K562 (cell line): ENCODE measurements at regions not wholly inside any gene's neighbourhood (a gene's known extent, or its start where the extent isn't known, plus 50 kb on each side); places are given as distances from the start of the nearest gene placed in this dataset.
A peak's percentile ranks its signal among the peaks of the same experiment; 100 is the strongest.

Experiments
- ATAC-seq: fragments of 200-7000 bp; cut with Tn5 transposase; 3 replicates; pipeline ENCODE4 v1.9.1; 2020; ENCODE audit warnings: moderate library complexity
- BruUV-seq: library from RNA; stranded (reverse); fragments of 400-500 nt; replicated peaks from 2 replicates; lab custom pipeline; 2021; lab: Mats Ljungman, UMichigan
- CTCF ChIA-PET: fragments of 300-600 bp; formaldehyde crosslinking; extraction: SDS; loops from one replicate; lab custom pipeline; 2021; ENCODE audit warnings: low intra/inter-chr PET ratio; lab: Yijun Ruan, JAX
- POLR2A ChIA-PET: fragments of 300-600, 350-650 bp; sonication (Branson Sonifier 250); formaldehyde crosslinking; extraction: SDS; loops from one replicate; lab custom pipeline; 2021; ENCODE audit warnings: antibody characterized with exemption, inconsistent platforms; lab: Yijun Ruan, JAX
- DNase-seq, 4 experiments: peaks; one replicate each; pipeline versions ENCODE4 v3.0.0 to v3.0.0-alpha.2; 2011 to 2018; ENCODE audit warnings: low spot score in 3 of 4, mixed read lengths in 3 of 4; ENCODE audit errors: extremely low read depth in 1 of 4
- FAIRE-seq: peaks from 2 replicates; lab custom pipeline; 2011; peaks lifted over from hg19 to GRCh38; lab: Jason Lieb, UNC
- H2AFZ ChIP-seq: 2 replicates; pipeline ENCODE4 v1.6.0; 2011; ENCODE audit warnings: low read depth, low read length, control low read depth, inconsistent platforms
- H3K27ac ChIP-seq: fragments of 200-600 bp; 3 replicates; pipeline ENCODE4 v1.8.0; 2011; ENCODE audit warnings: low read depth, mild to moderate bottlenecking, control low read depth, inconsistent platforms, low read length, moderate library complexity, mixed read lengths; ENCODE audit errors: extremely low read depth
- H3K27me3 ChIP-seq, 2 experiments: fragments of 300-600 bp in 1 of 2; 2 replicates in 1 of 2; 3 replicates in 1 of 2; pipeline versions ENCODE4 v1.6.0 to v1.8.0; 2011; ENCODE audit warnings: inconsistent platforms in 2 of 2, low read length in 2 of 2, mild to moderate bottlenecking in 1 of 2, mixed read lengths in 1 of 2, moderate library complexity in 1 of 2; ENCODE audit not compliant: control insufficient read depth in 2 of 2, insufficient read depth in 2 of 2
- H3K36me3 ChIP-seq: fragments of 300-600 bp; 3 replicates; pipeline ENCODE4 v1.8.0; 2011; ENCODE audit warnings: mild to moderate bottlenecking, low read length, inconsistent platforms; ENCODE audit not compliant: control insufficient read depth, insufficient read depth
- H3K4me1 ChIP-seq, 2 experiments: fragments of 200-600 bp in 1 of 2; replicated peaks in 1 of 2; 2 replicates in 1 of 2; 3 replicates in 1 of 2; pipeline versions ENCODE4 v1.5.1 to v1.8.0; 2011; ENCODE audit warnings: inconsistent platforms in 2 of 2, low read length in 2 of 2, mild to moderate bottlenecking in 1 of 2, mixed read lengths in 1 of 2, moderate library complexity in 1 of 2; ENCODE audit not compliant: control insufficient read depth in 2 of 2, insufficient read depth in 2 of 2
- H3K4me2 ChIP-seq: 2 replicates; pipeline ENCODE4 v1.6.1; 2011; ENCODE audit warnings: low read length, control low read depth, inconsistent platforms, mixed read lengths; ENCODE audit not compliant: insufficient read depth
- H3K4me3 ChIP-seq: fragments of 200-600 bp; sonication (generic), shearing (Covaris generic); 2 replicates; pipeline ENCODE4 v1.5.1; 2016; ENCODE audit warnings: control low read depth, inconsistent platforms
- H3K79me2 ChIP-seq: fragments of 200-600 bp; 3 replicates; pipeline ENCODE4 v1.8.0; 2011; ENCODE audit warnings: low read length, inconsistent platforms; ENCODE audit not compliant: control insufficient read depth, insufficient read depth
- H3K9ac ChIP-seq, 2 experiments: 2 replicates each; pipeline versions ENCODE4 v1.6.0 to v1.6.1; 2011; ENCODE audit warnings: low read depth in 2 of 2, low read length in 2 of 2, control low read depth in 1 of 2, inconsistent platforms in 1 of 2, mild to moderate bottlenecking in 1 of 2, mixed read lengths in 1 of 2; ENCODE audit not compliant: insufficient read depth in 1 of 2
- H3K9me1 ChIP-seq: one replicate; pipeline ENCODE4 v1.6.0; 2011; ENCODE audit warnings: inconsistent platforms, mild to moderate bottlenecking, low read length, moderate library complexity; ENCODE audit not compliant: control insufficient read depth, insufficient read depth
- H3K9me3 ChIP-seq: replicated peaks from 2 replicates; pipeline ENCODE4 v1.5.1; 2011; ENCODE audit warnings: low read depth, low read length, inconsistent platforms; ENCODE audit not compliant: control insufficient read depth, insufficient read depth
- H4K20me1 ChIP-seq: replicated peaks from 2 replicates; pipeline ENCODE4 v1.6.1; 2011; ENCODE audit warnings: low read length, inconsistent platforms, mixed read lengths; ENCODE audit not compliant: control insufficient read depth, insufficient read depth
- CEBPB ChIP-seq: fragments of 450-650 bp; IDR thresholded peaks from 2 replicates; pipeline ENCODE4 v1.6.1; 2016; ENCODE audit warnings: missing genetic modification characterization, missing compliant biosample characterization
- ETV6 ChIP-seq, 3 experiments: fragments of 150-350 bp in 1 of 3; sonication (generic) in 1 of 3; formaldehyde crosslinking in 1 of 3; IDR thresholded peaks; 2 replicates each; pipeline versions ENCODE4 v1.6.1 to v1.8.0; 2014 to 2022; ENCODE audit warnings: borderline replicate concordance in 2 of 3, low read depth in 2 of 3, antibody characterized with exemption in 1 of 3, low read length in 1 of 3, mild to moderate bottlenecking in 1 of 3, missing genetic modification reagents in 1 of 3
- HDAC2 ChIP-seq: fragments of 450-650 bp; IDR thresholded peaks from 2 replicates; pipeline ENCODE4 v1.6.1; 2016; ENCODE audit warnings: mild to moderate bottlenecking
- HDGF ChIP-seq: fragments of 450-650 bp; IDR thresholded peaks from 2 replicates; pipeline ENCODE4 v1.6.1; 2016
- PHTF2 ChIP-seq: fragments of 250-450 bp; sonication (Bioruptor Pico); IDR thresholded peaks from 2 replicates; pipeline ENCODE4 v1.5.0; 2021; ENCODE audit warnings: mild to moderate bottlenecking
- SAP30 ChIP-seq: fragments of 200-600 bp; sonication (generic); IDR thresholded peaks from 2 replicates; pipeline ENCODE4 v1.6.1; 2012; ENCODE audit warnings: borderline replicate concordance, low read depth, mild to moderate bottlenecking, moderate library complexity, low read length, control low read depth, inconsistent platforms; ENCODE audit not compliant: insufficient read depth, poor library complexity, severe bottlenecking
- SIN3A ChIP-seq, 2 experiments: fragments of 150-350 bp in 1 of 2; IDR thresholded peaks; 2 replicates each; pipeline ENCODE4 v1.6.1; 2011 to 2016; ENCODE audit warnings: borderline replicate concordance in 2 of 2, low read depth in 2 of 2, low read length in 2 of 2, mild to moderate bottlenecking in 2 of 2, moderate library complexity in 2 of 2; ENCODE audit not compliant: control insufficient read depth in 1 of 2
- ZNF23 ChIP-seq: fragments of 250-450 bp; sonication (Bioruptor Pico); IDR thresholded peaks from 2 replicates; pipeline ENCODE4 v1.4.0; 2020; ENCODE audit warnings: mild to moderate bottlenecking
- ZNF589 ChIP-seq: fragments of 200-800 bp; sonication (Bioruptor generic); IDR thresholded peaks from 2 replicates; pipeline ENCODE4 v1.6.1; 2016; ENCODE audit warnings: low read depth, missing genetic modification characterization, missing compliant biosample characterization
- WGBS: fragments of 100-300 bp; shearing (Covaris generic); methylation state at CpG from one replicate; pipeline ENCODE4 v1.1.6; 2016; ENCODE audit warnings: low coverage, mixed read lengths; ENCODE audit not compliant: insufficient coverage; ENCODE audit errors: missing lambda C conversion rate; 5-methylcytosine and 5-hydroxymethylcytosine counted together
- in situ Hi-C: fragments of 300-500 bp; cut with MboI; formaldehyde crosslinking; loops from 4 replicates; pipeline ENCODE4 v1.15.0; 2018; ENCODE audit warnings: inconsistent platforms, mixed read lengths
- intact Hi-C: fragments of 100-400 bp; cut with micrococcal nuclease; formaldehyde crosslinking; loops from 2 replicates; pipeline ENCODE4 v1.14.2; 2022
- TF ChIP-seq, protein P1 (sequence below): fragments of 450-650 bp; conservative IDR thresholded peaks from 2 replicates; pipeline ENCODE4 v1.6.1; 2016; ENCODE audit warnings: missing genetic modification characterization, low read depth, mild to moderate bottlenecking, control low read depth, missing compliant biosample characterization
- TF ChIP-seq, protein P2 (sequence below), 2 experiments: fragments of 450-650 bp; IDR thresholded peaks; 2 replicates each; pipeline ENCODE4 v1.6.1; 2016; ENCODE audit warnings: mild to moderate bottlenecking in 2 of 2, borderline replicate concordance in 1 of 2, low read depth in 1 of 2, moderate library complexity in 1 of 2

DNA sequence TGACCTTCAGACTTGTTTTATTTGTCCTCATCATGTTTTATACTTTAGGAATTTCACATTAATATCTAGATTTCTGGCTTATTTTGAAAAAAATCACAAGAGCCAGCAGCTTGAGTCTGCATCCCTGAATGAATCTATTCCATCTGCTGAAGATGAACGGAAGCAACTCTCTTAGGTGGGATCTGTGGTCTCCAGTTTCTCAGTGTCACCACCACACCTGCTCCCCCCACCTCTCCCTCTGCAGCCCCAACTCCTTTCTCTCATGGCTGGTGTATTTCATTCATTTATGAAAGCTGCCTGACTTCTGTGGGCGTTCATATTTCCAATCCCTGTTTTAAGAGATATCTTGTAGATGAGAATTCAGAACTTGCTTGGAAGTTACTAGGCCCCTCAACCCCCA is 102.1 kb upstream of the AGBL1 start (continued):
- no peak for TF ChIP-seq ETV6 (IDR thresholded peaks at IDR 0.05; ENCODE audit: borderline replicate concordance in 1 of 2, low read depth in 2 of 2, low read length in 1 of 2)
- TF ChIP-seq ETV6 (CRISPR knock-in tag; IDR thresholded peaks at IDR 0.05; ENCODE audit: borderline replicate concordance), result no peak
- TF ChIP-seq ZNF23, result no peak
- TF ChIP-seq, protein P1, sequence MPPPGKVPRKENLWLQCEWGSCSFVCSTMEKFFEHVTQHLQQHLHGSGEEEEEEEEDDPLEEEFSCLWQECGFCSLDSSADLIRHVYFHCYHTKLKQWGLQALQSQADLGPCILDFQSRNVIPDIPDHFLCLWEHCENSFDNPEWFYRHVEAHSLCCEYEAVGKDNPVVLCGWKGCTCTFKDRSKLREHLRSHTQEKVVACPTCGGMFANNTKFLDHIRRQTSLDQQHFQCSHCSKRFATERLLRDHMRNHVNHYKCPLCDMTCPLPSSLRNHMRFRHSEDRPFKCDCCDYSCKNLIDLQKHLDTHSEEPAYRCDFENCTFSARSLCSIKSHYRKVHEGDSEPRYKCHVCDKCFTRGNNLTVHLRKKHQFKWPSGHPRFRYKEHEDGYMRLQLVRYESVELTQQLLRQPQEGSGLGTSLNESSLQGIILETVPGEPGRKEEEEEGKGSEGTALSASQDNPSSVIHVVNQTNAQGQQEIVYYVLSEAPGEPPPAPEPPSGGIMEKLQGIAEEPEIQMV (tag), result no peak
- TF ChIP-seq SIN3A (IDR thresholded peaks at IDR 0.05; ENCODE audit: borderline replicate concordance in 2 of 2, control insufficient read depth in 1 of 2, low read depth in 2 of 2, low read length in 2 of 2), result no peak

DNA sequence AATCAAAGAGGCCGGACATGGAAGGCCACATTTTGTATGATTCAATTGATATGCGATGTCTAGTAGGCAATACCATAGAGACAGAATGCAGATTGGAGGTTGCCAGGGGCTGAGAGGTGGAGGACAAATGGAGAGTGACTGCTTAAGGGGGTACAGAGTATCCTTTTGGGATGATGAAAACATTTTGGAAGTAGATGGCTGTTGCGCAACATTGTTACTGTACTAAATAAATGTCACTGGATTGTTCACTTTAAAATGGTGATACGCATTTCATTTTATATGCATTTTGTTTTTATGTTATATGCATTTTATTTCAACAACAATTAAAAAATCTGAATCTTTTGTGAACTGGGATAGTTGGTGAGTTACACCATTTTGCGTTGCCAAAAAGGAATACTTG is 99.7 kb upstream of the AGBL1 start:
- Histone ChIP-seq H4K20me1 (no peaks in the 10 kb centered on the region), H3K9me1 (no peaks in the 10 kb centered on the region), H3K27ac (no peak overlapping the region), H3K79me2 (no peaks in the 10 kb centered on the region), H3K9ac (no peak overlapping the region), H3K4me2 (no peak overlapping the region), H3K36me3 (no peaks in the 10 kb centered on the region), H3K27me3 (no peaks in the 10 kb centered on the region), H3K4me3 (no peak overlapping the region), H2AFZ (no peak overlapping the region), H3K4me1 (no peaks in the 10 kb centered on the region), H3K9me3 (no peaks in the 10 kb centered on the region; the same call in 1 of the 2 replicates)
- ATAC-seq (no peak), FAIRE-seq (no peak), DNase-seq (no peak)
- ChIA-PET CTCF (no interaction called here), POLR2A (no interaction called here)
- WGBS, result 12% methylated on average over 5 of the region's 5 CpGs
- no TSS peak for BruUV-seq
- in situ Hi-C loops (no loop called here), intact Hi-C loops (no loop called here)
- TF ChIP-seq, protein P2, sequence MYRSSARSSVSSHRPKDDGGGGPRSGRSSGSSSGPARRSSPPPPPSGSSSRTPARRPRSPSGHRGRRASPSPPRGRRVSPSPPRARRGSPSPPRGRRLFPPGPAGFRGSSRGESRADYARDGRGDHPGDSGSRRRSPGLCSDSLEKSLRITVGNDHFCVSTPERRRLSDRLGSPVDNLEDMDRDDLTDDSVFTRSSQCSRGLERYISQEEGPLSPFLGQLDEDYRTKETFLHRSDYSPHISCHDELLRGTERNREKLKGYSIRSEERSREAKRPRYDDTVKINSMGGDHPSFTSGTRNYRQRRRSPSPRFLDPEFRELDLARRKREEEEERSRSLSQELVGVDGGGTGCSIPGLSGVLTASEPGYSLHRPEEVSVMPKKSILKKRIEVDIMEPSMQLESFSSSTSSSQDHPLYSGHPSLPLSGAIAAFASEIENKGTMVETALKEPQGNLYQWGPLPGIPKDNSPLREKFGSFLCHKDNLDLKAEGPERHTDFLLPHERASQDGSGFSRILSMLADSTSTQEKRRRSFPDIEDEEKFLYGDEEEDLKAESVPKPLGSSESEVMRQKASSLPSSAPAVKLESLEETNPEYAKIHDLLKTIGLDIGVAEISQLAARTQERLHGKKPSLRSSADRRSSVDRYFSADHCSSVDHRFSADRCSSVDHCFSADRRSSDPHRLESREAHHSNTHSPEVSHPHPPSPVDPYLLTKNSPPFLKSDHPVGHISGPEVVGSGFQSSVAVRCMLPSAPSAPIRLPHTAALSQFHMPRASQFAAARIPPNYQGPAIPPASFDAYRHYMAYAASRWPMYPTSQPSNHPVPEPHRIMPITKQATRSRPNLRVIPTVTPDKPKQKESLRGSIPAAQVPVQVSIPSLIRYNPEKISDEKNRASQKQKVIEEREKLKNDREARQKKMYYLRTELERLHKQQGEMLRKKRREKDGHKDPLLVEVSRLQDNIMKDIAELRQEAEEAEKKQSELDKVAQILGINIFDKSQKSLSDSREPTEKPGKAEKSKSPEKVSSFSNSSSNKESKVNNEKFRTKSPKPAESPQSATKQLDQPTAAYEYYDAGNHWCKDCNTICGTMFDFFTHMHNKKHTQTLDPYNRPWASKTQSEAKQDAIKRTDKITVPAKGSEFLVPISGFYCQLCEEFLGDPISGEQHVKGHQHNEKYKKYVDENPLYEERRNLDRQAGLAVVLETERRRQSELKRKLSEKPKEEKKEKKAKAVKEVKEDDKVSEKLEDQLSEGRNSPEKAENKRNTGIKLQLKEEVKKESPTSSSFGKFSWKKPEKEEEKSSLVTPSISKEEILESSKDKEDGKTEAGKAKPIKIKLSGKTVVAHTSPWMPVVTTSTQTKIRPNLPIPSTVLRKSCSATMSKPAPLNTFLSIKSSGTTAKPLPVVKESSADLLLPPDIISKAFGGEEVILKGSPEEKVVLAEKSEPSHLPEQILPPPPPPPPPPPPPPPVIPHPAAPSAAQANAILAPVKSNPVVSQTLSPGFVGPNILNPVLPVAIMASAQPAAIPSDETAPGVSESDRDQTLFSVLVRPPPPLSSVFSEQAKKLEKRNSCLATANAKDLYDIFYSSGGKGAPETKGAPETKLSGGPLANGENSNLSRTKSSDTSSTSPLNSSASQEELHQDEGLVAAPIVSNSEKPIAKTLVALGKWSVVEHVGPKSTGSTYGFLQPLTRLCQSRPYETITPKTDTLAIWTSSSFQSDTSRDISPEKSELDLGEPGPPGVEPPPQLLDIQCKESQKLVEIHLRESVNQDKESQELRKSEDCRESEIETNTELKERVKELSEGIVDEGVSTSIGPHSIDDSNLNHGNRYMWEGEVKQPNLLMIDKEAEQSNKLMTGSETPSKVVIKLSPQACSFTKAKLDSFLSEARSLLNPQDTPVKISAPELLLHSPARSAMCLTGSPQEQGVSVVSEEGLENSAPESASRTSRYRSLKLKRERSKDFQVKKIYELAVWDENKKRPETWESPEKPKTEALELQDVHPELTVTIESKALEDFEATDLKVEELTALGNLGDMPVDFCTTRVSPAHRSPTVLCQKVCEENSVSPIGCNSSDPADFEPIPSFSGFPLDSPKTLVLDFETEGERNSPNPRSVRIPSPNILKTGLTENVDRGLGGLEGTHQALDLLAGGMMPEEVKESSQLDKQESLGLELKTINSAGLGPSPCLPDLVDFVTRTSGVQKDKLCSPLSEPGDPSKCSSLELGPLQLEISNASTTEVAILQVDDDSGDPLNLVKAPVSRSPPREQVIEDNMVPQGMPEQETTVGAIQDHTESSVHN (IDR thresholded peaks at IDR 0.05; ENCODE audit: borderline replicate concordance in 1 of 2, low read depth in 1 of 2), result no peak
- TF ChIP-seq HDAC2 (no peak), PHTF2 (CRISPR knock-in tag) (no peak), CEBPB (tag) (peak; percentile 72), ZNF589 (no peak), SAP30 (no peak), HDGF (no peak)
